ENCODE measurements at regions not wholly inside any gene's neighbourhood (a gene's known extent, or its start where the extent isn't known, plus 50 kb on each side); places are given as distances from the start of the nearest gene placed in this dataset.

DNA sequence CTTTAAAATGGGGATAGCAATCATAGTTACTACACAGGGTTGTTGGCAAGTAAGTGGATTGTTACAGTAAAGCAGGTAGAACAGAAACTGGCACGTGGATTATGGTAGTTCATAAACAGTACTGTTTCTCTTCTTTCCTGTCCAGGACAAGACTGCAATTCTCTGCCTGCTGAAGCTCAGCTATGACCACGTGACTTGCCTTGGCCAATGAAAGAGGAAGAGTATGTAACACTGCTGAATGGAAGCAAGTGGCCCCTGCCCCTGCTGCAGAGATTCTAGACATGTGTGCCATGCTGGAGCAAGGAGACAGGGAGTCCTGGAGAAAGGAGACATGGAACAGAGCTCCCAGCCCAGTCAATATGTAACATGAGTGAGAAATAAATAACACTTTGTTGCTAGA, 66.6 kb upstream of the TOX3 start:
- TF ChIP-seq, protein P1, sequence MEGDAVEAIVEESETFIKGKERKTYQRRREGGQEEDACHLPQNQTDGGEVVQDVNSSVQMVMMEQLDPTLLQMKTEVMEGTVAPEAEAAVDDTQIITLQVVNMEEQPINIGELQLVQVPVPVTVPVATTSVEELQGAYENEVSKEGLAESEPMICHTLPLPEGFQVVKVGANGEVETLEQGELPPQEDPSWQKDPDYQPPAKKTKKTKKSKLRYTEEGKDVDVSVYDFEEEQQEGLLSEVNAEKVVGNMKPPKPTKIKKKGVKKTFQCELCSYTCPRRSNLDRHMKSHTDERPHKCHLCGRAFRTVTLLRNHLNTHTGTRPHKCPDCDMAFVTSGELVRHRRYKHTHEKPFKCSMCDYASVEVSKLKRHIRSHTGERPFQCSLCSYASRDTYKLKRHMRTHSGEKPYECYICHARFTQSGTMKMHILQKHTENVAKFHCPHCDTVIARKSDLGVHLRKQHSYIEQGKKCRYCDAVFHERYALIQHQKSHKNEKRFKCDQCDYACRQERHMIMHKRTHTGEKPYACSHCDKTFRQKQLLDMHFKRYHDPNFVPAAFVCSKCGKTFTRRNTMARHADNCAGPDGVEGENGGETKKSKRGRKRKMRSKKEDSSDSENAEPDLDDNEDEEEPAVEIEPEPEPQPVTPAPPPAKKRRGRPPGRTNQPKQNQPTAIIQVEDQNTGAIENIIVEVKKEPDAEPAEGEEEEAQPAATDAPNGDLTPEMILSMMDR (IDR thresholded peaks at IDR 0.05; ENCODE audit: low read length) = no peak
- no peak for TF ChIP-seq EZH2phosphoT487 (IDR thresholded peaks at IDR 0.05; ENCODE audit: low read length)
